Erythroblast (primary cell): ENCODE measurements at regions not wholly inside any gene's neighbourhood (a gene's known extent, or its start where the extent isn't known, plus 50 kb on each side); places are given as distances from the start of the nearest gene placed in this dataset.

Experiments
- GATA1 ChIP-seq: IDR thresholded peaks from 2 replicates; pipeline ENCODE4 v1.6.1; 2011; ENCODE audit warnings: low read depth, mild to moderate bottlenecking, control low read depth, low read length, moderate library complexity
- POLR2A ChIP-seq: IDR thresholded peaks from 2 replicates; pipeline ENCODE4 v1.6.1; 2011; ENCODE audit warnings: mild to moderate bottlenecking, low read length

DNA sequence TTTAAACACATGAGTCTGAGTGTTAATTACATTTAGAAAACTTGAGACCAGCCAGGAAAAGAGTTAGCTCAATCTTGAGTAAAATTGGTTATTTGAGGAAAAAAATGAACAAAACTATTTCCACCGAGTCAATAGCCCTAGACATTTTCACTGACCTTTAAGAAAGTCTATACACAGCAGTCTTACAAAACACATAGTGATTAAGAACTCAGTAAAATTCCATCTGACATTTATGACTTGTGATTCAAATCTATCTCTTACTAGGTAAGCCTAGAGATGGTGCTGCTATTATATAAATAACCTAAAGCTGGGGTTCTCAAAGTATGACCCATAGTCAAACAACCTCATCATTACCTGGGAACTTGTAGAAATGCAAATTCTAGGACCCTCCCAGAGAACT lies 109.1 kb upstream of the COL8A1 start:
- no peak for TF ChIP-seq POLR2A
- TF ChIP-seq GATA1, result no peak
